Omental fat pad (tissue), 3 donors: ENCODE measurements at regions not wholly inside any gene's neighbourhood (a gene's known extent, or its start where the extent isn't known, plus 50 kb on each side); places are given as distances from the start of the nearest gene placed in this dataset.

Source experiments
- ATAC-seq: fragments of 150-250 bp; one replicate; pipeline ENCODE4 v1.9.1; 2016; ENCODE audit warnings: mild to moderate bottlenecking, moderate library complexity; ENCODE audit not compliant: low FRiP score
- DNase-seq: peaks from one replicate; pipeline ENCODE4 v3.0.0-alpha.2; 2019; ENCODE audit warnings: low spot score
- CTCF ChIP-seq, 3 donors: fragments of 450-650 bp; IDR thresholded peaks; one replicate each; pipeline ENCODE4 v1.5.1; 2016 to 2017; ENCODE audit warnings: antibody characterized with exemption in 3 of 3, mild to moderate bottlenecking in 3 of 3, moderate library complexity in 2 of 3

- DNase-seq (no peak), ATAC-seq (no peak)
- no peak for TF ChIP-seq CTCF (IDR thresholded peaks at IDR 0.05)
Observed at GRCh38 chr11:37364246-37364839, 766.3 kb upstream of the RAG2 start.

GRCh38 chr11:37353192-37353591 lies 755.2 kb upstream of the RAG2 start:
- ATAC-seq (no peak), DNase-seq (no peak)
- TF ChIP-seq CTCF (IDR thresholded peaks at IDR 0.05), result no peak

DNA sequence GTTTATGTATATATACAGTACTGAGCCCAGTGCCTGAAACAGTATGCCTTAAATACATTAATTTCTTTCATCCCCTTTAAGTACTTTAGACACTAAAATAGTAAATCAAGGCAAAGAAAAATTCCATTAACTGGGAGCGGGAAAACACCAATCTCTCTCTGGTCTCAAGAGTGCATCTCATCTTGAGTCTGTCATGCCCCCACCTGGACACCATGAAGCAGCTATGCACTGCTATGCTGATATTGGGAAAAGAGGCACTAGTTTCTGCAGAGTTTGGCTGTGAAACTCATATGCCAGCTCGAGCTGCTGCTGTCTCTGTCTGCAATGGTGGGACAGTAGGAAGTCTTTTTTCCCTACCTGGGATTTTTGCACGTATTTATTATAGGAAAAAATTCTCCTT lies 754.4 kb upstream of the RAG2 start:
- TF ChIP-seq CTCF (IDR thresholded peaks at IDR 0.05), result no peak
- ATAC-seq, result no peak
- DNase-seq, result no peak

DNA sequence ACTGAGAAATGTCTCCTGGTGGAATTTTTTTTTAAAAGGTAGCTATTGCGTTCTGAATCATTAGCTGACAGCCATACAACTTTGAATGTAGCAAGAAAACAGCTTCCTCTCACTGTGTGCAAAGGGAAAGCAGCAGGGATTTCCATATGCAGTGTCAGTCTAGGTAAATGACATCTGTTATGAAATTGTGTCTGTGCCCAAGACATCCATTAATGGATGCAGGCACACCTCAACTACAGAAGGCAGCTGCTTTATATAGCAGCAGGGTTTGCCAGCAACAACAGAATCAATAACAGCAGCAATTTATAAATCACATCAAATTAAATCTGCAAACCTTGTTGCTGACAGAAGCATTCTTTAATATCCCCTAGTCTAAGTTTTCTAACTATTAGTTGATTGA lies 745.3 kb upstream of the RAG2 start:
- no peak for TF ChIP-seq CTCF (IDR thresholded peaks at IDR 0.05)
- ATAC-seq, result no peak
- no peak for DNase-seq

DNA sequence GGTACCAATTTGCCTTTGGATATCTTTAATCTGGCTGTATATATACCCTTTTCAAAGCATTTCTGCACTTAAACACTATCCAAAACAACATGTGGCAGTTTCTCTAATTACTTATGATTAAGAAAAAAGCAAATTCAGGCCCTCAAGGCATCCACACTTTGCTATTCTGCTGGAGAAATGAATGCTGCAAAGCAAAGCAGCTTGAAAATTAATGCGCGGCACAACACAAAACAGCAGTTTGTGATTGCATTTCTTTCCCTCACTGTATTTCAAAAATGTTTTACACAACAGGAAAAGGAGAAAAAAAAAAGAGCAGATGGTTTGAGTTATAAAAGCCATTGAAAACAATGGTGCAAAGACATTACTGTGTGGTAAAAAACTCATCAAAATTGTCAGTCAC lies 738.4 kb upstream of the RAG2 start:
- no peak for DNase-seq
- no peak for TF ChIP-seq CTCF (IDR thresholded peaks at IDR 0.05)
- no peak for ATAC-seq

- DNase-seq (no peak), ATAC-seq (no peak)
- no peak for TF ChIP-seq CTCF (IDR thresholded peaks at IDR 0.05)
Observed at GRCh38 chr11:37333345-37333744, 735.3 kb upstream of the RAG2 start.

- ATAC-seq (no peak), DNase-seq (no peak)
- TF ChIP-seq CTCF (IDR thresholded peaks at IDR 0.05), result no peak
Observed at GRCh38 chr11:37323843-37324242, 725.8 kb upstream of the RAG2 start.
